HCT116 (cell line): ENCODE measurements at regions not wholly inside any gene's neighbourhood (a gene's known extent, or its start where the extent isn't known, plus 50 kb on each side); places are given as distances from the start of the nearest gene placed in this dataset.

Experiments
- ATAC-seq: fragments of 200-7000 bp; cut with Tn5 transposase; 2 replicates; pipeline ENCODE4 v1.9.1; 2020; ENCODE audit warnings: mild to moderate bottlenecking, moderate library complexity
- BruUV-seq: library from RNA; stranded (reverse); fragments of 400-500 nt; replicated peaks from 2 replicates; lab custom pipeline; 2021; lab: Mats Ljungman, UMichigan
- CTCF ChIA-PET: fragments of 300-600 bp; sonication (Branson Sonifier 250); formaldehyde crosslinking; loops from one replicate; lab custom pipeline; 2021; ENCODE audit warnings: antibody characterized with exemption; lab: Charles Lee
- POLR2A ChIA-PET: fragments of 300-600, 350-600 bp; sonication (Branson Sonifier 250); formaldehyde crosslinking; loops from one replicate; lab custom pipeline; 2021; ENCODE audit warnings: antibody characterized with exemption; lab: Charles Lee
- RAD21 ChIA-PET, 2 experiments: fragments of 300-600 bp; sonication (Branson Sonifier 250); formaldehyde crosslinking; loops; one replicate each; lab custom pipeline; 2023; ENCODE audit warnings: low total read pairs in 2 of 2; ENCODE audit not compliant: uncharacterized antibody in 2 of 2, unreplicated experiment in 2 of 2, low non-redundant PET in 1 of 2; lab: Charles Lee
- DNase-seq: peaks from one replicate; pipeline ENCODE4 v3.0.0-alpha.2; 2010; ENCODE audit warnings: low read depth, low spot score
- H2AFZ ChIP-seq: fragments of 200-600 bp; shearing (Covaris generic), sonication (generic); 2 replicates; pipeline ENCODE4 v1.6.1; 2017; ENCODE audit warnings: low read depth, mixed run types, mixed read lengths, antibody characterized with exemption, low read length; ENCODE audit not compliant: poor library complexity, severe bottlenecking
- H3K27ac ChIP-seq: 2 replicates; pipeline ENCODE4 v1.5.1; 2012; ENCODE audit warnings: low read depth, low read length
- H3K27me3 ChIP-seq: fragments of 200-600 bp; sonication (generic); 2 replicates; pipeline ENCODE4 v1.6.1; 2016; ENCODE audit warnings: mixed run types, low read length, mixed read lengths; ENCODE audit not compliant: insufficient read depth
- H3K36me3 ChIP-seq, 2 experiments: fragments of 200-500 bp in 1 of 2; fragments of 200-600 bp in 1 of 2; sonication (Bioruptor generic) in 1 of 2; sonication (generic) in 1 of 2; 2 replicates each; pipeline versions ENCODE4 v1.5.1 to v1.6.1; 2014 to 2016; ENCODE audit warnings: low read length in 2 of 2, inconsistent platforms in 1 of 2, mixed read lengths in 1 of 2, mixed run types in 1 of 2; ENCODE audit not compliant: insufficient read depth in 2 of 2, control insufficient read depth in 1 of 2
- H3K4me1 ChIP-seq, 2 experiments: fragments of 200-600 bp in 1 of 2; sonication (generic) in 1 of 2; 2 replicates each; pipeline versions ENCODE4 v1.5.1 to v1.6.1; 2012 to 2017; ENCODE audit warnings: low read length in 2 of 2, inconsistent platforms in 1 of 2, mild to moderate bottlenecking in 1 of 2, mixed read lengths in 1 of 2, mixed run types in 1 of 2, moderate library complexity in 1 of 2; ENCODE audit not compliant: insufficient read depth in 2 of 2, control insufficient read depth in 1 of 2
- H3K4me2 ChIP-seq: fragments of 200-600 bp; sonication (generic); 2 replicates; pipeline ENCODE4 v1.6.1; 2017; ENCODE audit warnings: mixed run types, low read length, mixed read lengths
- H3K4me3 ChIP-seq, 2 experiments: fragments of 200-600 bp in 1 of 2; sonication (generic) in 1 of 2; replicated peaks in 1 of 2; 2 replicates each; pipeline ENCODE4 v1.5.1; 2011 to 2016; ENCODE audit warnings: low read length in 2 of 2, control low read depth in 1 of 2, low read depth in 1 of 2, mild to moderate bottlenecking in 1 of 2, mixed read lengths in 1 of 2, mixed run types in 1 of 2
- H3K79me2 ChIP-seq: fragments of 200-600 bp; sonication (generic); 2 replicates; pipeline ENCODE4 v1.6.1; 2017; ENCODE audit warnings: mild to moderate bottlenecking, mixed run types, low read length, moderate library complexity, mixed read lengths; ENCODE audit not compliant: insufficient read depth
- H3K9ac ChIP-seq: fragments of 200-600 bp; sonication (generic); 2 replicates; pipeline ENCODE4 v1.6.1; 2016; ENCODE audit warnings: low read length, mixed read lengths
- H3K9me2 ChIP-seq: fragments of 200-600 bp; sonication (generic), shearing (Covaris generic); 2 replicates; pipeline ENCODE4 v1.6.1; 2017; ENCODE audit warnings: mixed run types, mild to moderate bottlenecking, moderate library complexity; ENCODE audit not compliant: insufficient read depth
- H3K9me3 ChIP-seq, 2 experiments: fragments of 200-500 bp in 1 of 2; fragments of 200-600 bp in 1 of 2; sonication (Bioruptor generic) in 1 of 2; sonication (generic) in 1 of 2; 2 replicates each; pipeline ENCODE4 v1.6.1; 2014 to 2017; ENCODE audit warnings: low read length in 2 of 2, mixed read lengths in 2 of 2, inconsistent platforms in 1 of 2, low read depth in 1 of 2, mild to moderate bottlenecking in 1 of 2, mixed run types in 1 of 2, moderate library complexity in 1 of 2; ENCODE audit not compliant: control insufficient read depth in 1 of 2, insufficient read depth in 1 of 2
- H4K20me1 ChIP-seq: fragments of 200-600 bp; sonication (generic), shearing (Covaris generic); 2 replicates; pipeline ENCODE4 v1.6.1; 2017; ENCODE audit warnings: mixed run types, mild to moderate bottlenecking, moderate library complexity; ENCODE audit not compliant: insufficient read depth
- CEBPB ChIP-seq: IDR thresholded peaks from 2 replicates; pipeline ENCODE4 v1.6.1; 2012; ENCODE audit warnings: low read depth
- CTCF ChIP-seq, 3 experiments: fragments of 200-600 bp in 1 of 3; sonication (generic) in 1 of 3; IDR thresholded peaks in 2 of 3; conservative IDR thresholded peaks in 1 of 3; 2 replicates each; pipeline ENCODE4 v1.5.1; 2012 to 2017; ENCODE audit warnings: low read depth in 2 of 3, low read length in 2 of 3, antibody characterized with exemption in 1 of 3, borderline replicate concordance in 1 of 3, control low read depth in 1 of 3, mild to moderate bottlenecking in 1 of 3, mixed read lengths in 1 of 3, mixed run types in 1 of 3, moderate library complexity in 1 of 3; ENCODE audit not compliant: insufficient read depth in 1 of 3
- ELF1 ChIP-seq: IDR thresholded peaks from 2 replicates; pipeline ENCODE4 v1.6.1; 2012; ENCODE audit warnings: low read depth, borderline replicate concordance
- POLR2AphosphoS5 ChIP-seq: IDR thresholded peaks from 2 replicates; pipeline ENCODE4 v1.6.1; 2011; ENCODE audit warnings: mild to moderate bottlenecking, low read depth, low read length, moderate library complexity
- RAD21 ChIP-seq: IDR thresholded peaks from 2 replicates; pipeline ENCODE4 v1.6.1; 2012; ENCODE audit warnings: low read depth, mild to moderate bottlenecking
- REST ChIP-seq: IDR thresholded peaks from 2 replicates; pipeline ENCODE4 v1.6.1; 2012; ENCODE audit warnings: low read depth
- SIN3A ChIP-seq: IDR thresholded peaks from 2 replicates; pipeline ENCODE4 v1.6.1; 2012; ENCODE audit warnings: low read depth
- SP1 ChIP-seq: IDR thresholded peaks from 2 replicates; pipeline ENCODE4 v1.6.1; 2012; ENCODE audit warnings: low read depth
- SRF ChIP-seq: IDR thresholded peaks from 2 replicates; pipeline ENCODE4 v1.6.1; 2012; ENCODE audit warnings: low read depth
- TCF7L2 ChIP-seq: IDR thresholded peaks from 2 replicates; pipeline ENCODE4 v1.7.0; 2011; ENCODE audit warnings: borderline replicate concordance, inconsistent platforms; ENCODE audit not compliant: insufficient read depth, insufficient read length; ENCODE audit errors: extremely low read depth
- ZBTB33 ChIP-seq: IDR thresholded peaks from 2 replicates; pipeline ENCODE4 v1.6.1; 2011; ENCODE audit warnings: mild to moderate bottlenecking, low read length, moderate library complexity; ENCODE audit not compliant: insufficient replicate concordance; ENCODE audit errors: extremely low read depth
- ZFX ChIP-seq: fragments of 450-650 bp; IDR thresholded peaks from 2 replicates; pipeline ENCODE4 v1.6.1; 2017
- ZNF274 ChIP-seq: fragments of 200-500 bp; sonication (Bioruptor generic); IDR thresholded peaks from 2 replicates; pipeline ENCODE4 v1.6.1; 2014; ENCODE audit warnings: mild to moderate bottlenecking, low read depth, low read length, inconsistent platforms
- intact Hi-C: fragments of 100-400 bp; cut with micrococcal nuclease; formaldehyde crosslinking; loops from 2 replicates; pipeline ENCODE4 v1.10.0; 2022

GRCh38 chr1:221350091-221350490 lies 391.8 kb downstream of the DUSP10 start:
- Histone ChIP-seq H3K27me3 (no peaks in the 10 kb centered on the region), H3K9ac (no peak overlapping the region), H4K20me1 (no peaks in the 10 kb centered on the region), H3K9me3 (no peaks in the 10 kb centered on the region), H3K36me3 (no peaks in the 10 kb centered on the region), H3K79me2 (no peaks in the 10 kb centered on the region), H3K4me2 (no peak overlapping the region), H3K4me3 (no peak overlapping the region), H3K9me2 (no peaks in the 10 kb centered on the region), H3K27ac (no peak overlapping the region), H3K4me1 (no peaks in the 10 kb centered on the region), H2AFZ (no peak overlapping the region)
- intact Hi-C loops: no loop called here
- ChIA-PET RAD21 (no interaction called here), CTCF (no interaction called here), POLR2A (no interaction called here)
- BruUV-seq: no TSS peak
- no peak for TF ChIP-seq ELF1
- TF ChIP-seq ZBTB33: no peak
- TF ChIP-seq POLR2AphosphoS5: no peak
- no peak for TF ChIP-seq CEBPB
- no peak for TF ChIP-seq ZNF274
- no peak for TF ChIP-seq SRF
- no peak for TF ChIP-seq ZFX
- TF ChIP-seq SP1: no peak
- no peak for TF ChIP-seq TCF7L2
- no peak for TF ChIP-seq RAD21
- TF ChIP-seq SIN3A: no peak
- TF ChIP-seq CTCF (IDR thresholded peaks at IDR 0.05 in 2 of 3, conservative IDR thresholded peaks at IDR 0.05 in 1 of 3; ENCODE audit: borderline replicate concordance in 1 of 3, insufficient read depth in 1 of 3, low read depth in 2 of 3, low read length in 2 of 3): no peak
- TF ChIP-seq REST: no peak
- DNase-seq (no peak), ATAC-seq (no peak)
